CD4-positive, alpha-beta T cell treated with Interleukin-21 for 1 hour (primary cell): ENCODE measurements at regions not wholly inside any gene's neighbourhood (a gene's known extent, or its start where the extent isn't known, plus 50 kb on each side); places are given as distances from the start of the nearest gene placed in this dataset.
"Not testable (repeated sequence)": the region's sequence is repeated elsewhere in the genome, so short reads cannot be mapped to it uniquely, and the experiment has no call there.

Experiments
- DNase-seq: peaks from one replicate; pipeline ENCODE4 v3.0.0-alpha.2; 2020

DNA sequence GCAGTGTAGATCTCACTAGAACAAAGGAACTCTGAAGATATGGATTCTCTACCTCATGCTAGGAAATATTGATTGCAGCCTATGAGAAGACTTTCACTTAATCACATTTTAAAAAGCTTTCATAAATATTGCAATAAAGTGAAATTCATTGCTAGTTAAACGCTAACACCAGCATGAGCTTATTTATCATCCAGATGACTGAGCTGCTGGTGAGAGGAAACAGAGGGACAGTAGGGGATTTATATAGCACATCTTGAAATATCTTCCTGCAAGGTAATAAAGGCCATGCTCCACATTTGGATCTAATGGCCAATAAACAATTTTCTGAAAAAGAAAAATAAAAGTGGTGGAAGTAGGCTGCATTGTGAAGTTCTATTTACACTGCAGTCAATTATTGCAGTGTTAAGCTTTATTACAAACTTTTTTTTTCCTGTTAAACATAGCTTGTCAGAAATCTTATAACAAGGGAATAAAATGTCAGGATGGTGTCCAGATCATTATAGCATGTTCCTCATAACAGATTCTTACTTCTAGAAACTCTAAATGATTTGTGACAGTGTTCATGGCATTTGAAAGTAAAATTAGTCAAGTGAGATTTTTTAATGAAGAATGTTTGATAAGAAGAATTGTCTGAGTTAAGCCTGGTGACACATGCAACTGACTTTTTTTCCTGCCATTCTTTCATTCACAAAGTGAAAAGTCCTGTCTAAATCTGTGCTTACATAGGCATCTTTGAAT is 342.6 kb downstream of the DMAC1 start:
- DNase-seq: no peak

DNA sequence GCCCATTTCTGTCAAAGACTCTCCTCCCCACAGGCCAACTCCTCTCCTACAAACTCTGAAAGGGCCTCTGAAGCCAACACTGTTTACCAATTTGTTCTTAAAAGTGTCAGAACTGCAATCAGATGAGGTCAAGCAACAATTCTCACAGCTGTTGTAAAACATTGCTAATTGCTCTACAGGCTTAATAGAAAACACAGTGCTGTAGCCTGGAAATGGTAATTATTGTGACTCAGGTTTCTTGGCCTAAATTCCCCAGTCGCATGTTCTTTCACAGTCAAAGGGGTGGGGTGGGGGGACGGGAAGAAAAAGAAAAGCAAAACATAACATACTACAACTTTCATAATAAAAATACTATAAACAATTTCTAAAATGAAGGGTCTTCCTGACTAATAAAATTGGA is 343.2 kb downstream of the DMAC1 start:
- no peak for DNase-seq

DNA sequence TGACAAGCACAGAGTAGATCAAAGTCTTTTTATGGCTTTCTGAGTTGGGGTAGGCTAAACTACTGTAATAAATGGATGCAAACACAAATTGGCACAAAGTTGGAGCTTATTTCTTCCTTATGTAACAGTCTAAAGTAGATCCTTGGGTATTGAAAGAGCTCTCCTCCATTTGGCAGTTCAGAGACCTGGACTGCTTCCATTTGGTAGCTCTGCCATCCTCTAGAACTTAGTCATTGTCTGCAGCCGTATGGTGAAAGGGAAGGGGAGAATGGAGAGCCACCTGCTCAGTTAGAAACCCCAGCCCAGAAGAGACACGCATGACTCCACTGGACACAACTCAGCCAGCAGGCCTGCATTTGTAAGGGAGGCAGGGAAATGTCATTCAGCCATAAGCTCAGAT is 345.0 kb downstream of the DMAC1 start:
- no peak for DNase-seq

DNA sequence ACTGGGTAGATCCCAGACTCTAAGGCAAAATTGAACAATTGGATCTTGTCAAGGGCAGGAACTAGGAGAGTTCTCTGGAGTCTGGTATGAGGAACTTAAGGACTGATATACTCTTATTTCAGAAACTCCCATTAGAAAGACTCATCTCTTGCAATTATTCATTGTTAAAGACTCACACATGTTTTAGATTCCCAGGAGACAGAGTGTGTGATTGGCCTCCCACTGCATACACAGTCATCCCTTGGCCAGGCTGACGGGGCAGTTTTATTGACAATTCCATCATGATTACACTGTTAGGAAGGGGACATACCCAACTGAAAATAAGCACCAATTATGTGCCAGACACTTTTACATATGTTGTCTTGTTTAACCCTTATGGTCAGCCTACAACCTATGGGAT is 347.2 kb downstream of the DMAC1 start:
- DNase-seq: no peak

DNA sequence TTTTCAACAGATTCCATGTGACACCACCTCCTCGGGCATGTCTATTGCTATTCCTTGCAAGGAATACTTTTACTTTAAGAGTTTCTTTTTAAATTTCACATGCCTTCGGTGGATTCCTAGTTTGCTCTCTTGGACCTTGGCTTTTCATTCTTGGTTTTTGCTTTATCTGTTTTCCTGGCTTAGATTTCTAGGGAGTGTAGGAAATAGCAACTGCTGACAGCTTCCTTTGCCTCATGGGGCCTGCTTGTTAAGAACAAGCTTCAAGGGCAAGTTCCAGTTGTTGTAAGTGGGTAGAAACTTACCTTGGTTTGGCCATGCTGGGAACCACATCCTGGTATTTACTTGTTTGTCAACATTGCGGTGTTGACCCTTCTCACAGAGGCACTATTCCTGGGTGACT is 348.5 kb downstream of the DMAC1 start:
- no peak for DNase-seq

DNA sequence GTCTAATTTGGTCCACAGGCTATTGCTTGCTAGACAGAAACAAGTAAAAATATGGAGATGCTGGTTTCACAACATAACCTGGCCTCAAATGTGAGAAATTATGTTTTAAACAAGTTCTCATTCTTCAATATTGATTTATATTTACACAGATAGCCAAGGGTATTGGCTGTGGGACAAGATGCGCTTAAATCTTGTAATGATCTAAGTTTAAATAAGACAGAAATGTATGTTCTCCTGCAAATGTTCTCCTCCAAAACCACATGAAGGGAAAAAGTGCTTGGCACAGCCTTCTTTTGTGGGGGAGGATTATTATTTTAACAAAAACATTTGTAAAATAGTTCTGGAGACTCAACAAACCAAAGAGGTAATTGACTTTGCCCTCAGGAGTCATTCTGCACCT is 356.0 kb downstream of the DMAC1 start:
- no peak for DNase-seq

DNA sequence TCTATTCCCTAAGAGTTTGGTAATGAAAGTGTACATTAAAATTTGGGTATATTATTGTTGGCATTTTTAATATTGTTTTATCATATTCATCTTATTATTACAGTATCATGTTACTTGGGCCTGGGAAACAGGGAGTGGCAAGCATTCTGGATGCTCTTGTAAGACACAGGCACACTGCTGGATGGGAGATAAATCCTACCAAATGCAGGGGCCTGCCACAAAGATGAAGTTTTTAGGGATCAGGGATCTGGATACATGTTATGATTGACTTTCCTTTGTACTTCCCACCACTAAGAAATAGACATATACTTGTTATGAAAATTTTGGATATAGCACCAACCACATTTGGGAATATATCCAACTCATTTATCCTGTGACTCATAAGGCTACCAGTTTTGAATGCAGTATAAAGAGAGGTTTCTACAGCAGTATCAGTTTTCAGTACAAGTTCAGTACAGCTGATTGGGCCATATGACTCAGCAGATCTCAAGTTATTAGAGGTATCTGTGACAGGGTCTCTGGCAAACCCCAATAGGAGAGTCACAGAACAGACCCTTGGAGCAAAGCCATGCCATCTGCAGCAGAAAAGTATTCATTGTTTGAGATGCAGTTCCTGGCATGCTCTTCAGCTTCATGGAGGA is 360.1 kb downstream of the DMAC1 start:
- no peak for DNase-seq

DNA sequence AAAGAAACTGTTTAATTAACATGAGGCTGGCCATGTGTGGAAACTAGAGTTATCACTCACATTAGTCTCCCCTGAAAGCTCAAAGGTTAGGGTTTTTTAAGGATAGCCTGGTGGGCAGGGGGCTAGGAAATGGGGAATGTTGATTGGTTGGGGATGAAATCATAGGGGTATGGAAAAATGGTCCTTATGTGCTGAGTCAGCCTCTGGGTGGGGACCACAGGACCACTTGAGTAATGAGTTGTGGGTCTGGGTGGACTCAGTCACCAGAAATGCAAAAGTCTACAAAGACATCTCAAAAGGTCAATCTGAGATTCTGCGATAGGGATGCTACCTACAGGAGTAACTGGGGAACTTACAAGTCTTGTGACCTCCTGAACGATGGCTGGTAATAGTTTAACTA is 362.8 kb downstream of the DMAC1 start:
- DNase-seq: no peak

DNA sequence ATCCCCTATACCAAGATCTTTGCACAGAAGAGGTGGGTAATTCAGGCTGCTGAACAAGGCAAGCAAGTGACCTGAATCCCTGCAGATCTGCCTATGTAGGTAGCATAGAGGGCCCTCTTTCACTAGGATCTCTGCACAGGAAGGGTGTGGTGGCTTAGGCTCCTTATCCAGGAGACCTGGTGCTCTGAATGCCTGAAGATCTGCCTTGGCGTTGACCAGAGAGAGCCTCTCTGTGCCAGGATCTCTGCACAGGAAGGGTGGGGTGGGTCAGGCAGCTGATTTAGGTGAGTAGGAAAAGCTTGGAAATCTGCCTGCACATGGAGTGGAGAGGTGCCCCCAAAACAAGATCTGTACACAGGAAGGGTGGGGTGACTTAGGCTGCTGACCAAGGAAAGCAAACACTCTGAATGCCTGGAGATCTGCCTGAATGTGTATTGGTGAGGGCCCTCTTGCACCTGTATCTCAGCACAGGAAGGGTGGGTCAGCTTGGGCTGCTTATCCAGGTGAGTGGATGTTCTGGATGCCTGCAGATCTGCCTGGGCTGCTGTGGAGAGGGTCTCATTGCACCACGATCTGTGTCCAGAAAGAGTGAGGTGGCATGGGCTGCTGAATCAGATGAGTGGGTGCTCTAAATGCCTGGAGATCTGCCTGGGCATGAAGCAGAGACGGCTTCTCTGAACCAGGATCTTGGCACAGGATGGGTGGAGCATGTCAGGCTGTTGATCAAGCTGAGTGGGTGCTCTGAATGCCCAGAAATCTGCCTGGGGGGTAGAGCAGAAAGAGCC is 365.9 kb downstream of the DMAC1 start:
- DNase-seq: no peak

DNA sequence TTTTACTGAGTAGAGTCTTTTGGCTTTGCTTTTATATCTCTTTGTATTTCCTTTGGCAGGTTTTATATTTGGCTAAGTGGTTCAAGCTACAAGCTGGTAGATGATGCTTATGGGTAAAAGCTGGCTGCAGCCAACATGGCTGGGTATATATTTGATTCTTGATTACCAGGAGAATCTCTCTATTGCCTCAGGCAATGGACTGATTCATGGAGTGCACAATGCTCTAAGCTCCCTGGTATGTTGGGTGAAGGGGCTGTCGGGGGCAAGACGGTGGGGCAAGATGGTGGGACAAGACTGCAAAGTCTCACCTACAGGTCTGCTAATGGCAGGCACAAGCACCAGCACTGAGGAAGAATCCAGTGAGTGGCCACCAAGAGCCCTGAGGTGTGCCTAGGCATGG is 366.6 kb downstream of the DMAC1 start:
- no peak for DNase-seq

DNA sequence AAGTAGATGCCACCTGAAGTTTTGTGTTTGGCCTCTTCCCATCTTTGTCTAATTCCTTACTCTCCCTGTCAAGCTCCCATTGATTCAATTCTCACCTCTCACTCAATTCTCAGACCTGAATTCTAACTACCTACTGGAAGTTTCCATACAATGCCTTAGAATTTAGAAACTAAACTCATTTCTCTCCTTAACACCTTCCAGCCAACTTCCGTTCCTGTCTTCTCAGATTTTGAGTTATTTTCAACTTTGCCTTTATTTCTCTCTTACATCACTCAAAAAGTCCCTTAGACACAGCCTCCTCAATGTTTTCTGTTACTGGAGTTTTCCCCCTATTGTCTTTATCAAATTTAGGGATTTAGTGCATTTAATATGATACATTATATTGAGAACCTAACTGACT is 382.2 kb downstream of the DMAC1 start:
- DNase-seq: not testable (repeated sequence)

DNA sequence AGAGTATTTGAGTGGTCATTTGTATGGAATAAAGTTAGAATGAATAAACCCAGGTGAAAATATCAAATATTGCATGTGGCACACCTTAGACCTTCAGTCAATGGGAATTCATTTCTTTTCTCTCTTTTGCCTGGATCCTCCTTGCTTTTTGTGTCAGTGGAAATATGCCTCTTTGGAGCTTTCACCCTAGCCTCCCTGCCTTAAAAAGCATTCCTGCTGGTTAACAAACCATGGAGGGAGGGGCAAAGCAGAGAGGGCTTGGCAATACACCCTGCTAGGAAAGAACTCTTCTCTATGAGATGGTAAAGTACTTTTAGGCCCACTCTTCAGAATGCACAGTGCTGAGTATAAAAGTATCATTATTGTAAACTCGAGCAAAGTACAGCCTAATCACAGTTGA is 383.7 kb downstream of the DMAC1 start:
- DNase-seq: no peak

DNA sequence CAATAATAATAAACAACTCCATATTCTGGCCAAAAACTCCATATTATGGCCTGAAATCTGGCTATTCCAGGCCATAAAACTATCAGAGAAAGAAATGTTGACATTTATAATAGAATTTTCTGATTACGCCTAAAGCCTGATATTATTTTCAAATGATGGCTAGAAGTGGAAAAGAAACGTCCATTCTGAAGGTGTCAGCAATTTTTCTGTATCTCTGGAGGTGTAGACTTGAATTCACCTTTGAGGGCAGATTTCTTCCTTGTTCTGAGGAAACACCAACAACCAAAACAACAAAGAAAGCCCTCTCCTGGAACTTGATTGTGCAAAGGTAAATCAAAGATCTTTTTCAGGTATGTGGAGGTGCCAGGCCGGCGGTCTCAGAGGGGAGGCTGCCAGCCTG is 390.7 kb downstream of the DMAC1 start:
- no peak for DNase-seq

DNA sequence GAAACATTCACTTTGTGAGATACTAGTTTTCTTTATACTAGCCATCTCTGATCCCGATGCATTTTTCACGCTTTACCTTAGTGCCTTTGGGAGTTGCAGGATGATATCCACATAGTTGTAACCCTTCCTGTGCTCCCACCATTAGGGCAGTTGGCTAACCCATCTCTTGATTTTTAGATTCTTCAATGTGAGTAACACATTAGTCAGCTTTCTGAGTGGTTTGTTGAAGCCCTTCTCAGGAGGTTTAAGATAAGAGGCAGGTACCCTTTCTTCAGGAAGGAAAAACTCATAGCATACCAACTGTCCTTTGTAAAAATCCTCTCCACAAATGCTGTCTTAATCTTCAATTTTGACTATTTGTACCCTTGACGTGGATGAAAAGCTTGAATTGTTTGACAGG is 392.3 kb downstream of the DMAC1 start:
- no peak for DNase-seq

DNA sequence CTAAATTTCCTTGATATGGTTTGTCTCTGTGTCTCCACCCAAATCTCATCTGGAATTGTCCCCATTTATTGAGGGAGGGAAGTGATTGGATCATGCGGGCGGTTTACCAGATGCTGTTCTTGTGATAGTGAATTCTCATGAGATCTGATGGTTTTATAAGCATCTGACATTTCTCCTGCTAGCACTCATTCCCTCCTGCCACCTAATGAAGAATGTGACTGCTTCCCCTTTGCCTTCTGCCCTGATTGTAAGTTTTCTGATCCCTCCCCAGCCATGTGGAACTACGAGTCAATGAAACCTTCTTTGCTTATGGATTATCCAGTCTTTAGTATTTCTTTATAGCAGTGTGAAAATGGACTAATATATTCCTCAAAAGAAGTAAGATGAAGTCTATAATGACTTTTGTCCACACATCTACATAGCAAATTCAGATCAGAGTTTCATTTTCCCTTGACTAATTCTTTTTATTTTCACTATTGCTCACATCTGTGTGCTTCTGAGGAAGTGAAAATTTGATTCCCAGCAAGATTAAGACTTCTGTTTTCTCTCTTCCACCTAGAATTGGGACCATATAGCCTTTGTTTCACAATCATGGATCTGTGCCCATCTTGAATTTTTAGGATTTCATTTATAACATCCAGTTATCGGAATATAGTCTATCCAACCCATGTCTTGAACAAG is 393.5 kb downstream of the DMAC1 start:
- no peak for DNase-seq

DNA sequence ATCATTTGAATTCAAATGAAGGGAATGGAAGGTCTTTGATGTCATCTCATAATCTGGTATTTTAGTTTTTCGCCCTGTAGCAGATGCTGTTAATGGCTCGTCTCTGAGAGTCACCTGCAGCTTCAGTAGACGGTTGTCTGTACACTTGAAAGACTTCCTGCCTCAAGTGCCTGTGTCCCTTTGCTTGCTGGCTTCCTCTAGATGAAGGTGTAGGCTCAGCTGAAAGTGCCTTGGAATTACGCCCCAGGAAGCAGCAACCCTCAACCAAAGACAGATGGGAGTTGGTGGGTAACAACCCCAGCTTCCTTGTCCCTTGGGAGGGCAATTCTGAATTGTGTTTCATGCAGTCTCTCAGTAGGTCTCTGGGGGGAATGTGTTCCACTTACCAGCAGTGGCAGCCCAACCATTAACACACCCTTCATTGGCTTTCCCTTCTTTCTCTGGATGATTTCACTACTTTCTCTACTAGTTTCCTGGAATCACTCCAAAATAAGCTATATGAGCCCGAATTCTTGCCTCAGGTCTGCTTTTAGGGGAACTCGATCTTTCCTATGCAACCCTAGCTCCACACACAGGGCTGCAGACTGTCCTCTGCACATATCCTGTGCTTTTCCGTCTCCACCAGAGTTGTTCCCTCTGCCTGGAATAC is 395.6 kb downstream of the DMAC1 start:
- DNase-seq: no peak

DNA sequence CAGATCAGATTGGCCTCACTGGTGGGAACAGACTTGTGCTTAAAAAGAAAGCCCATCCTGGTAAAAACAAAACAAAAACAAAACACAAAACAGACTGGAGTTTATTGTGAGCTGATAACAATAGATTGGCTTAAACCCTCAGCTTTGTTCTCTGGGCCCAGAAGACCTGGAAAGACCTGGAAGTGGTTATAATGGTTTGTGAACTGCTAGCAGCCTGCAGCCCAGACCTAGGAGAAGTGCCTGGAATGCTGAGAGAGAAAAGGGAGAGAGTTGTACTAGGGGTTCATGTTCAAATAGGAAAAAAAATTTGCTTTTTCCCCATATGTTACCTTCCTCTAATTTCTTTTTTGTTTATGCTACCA is 396.6 kb downstream of the DMAC1 start:
- DNase-seq: no peak

DNA sequence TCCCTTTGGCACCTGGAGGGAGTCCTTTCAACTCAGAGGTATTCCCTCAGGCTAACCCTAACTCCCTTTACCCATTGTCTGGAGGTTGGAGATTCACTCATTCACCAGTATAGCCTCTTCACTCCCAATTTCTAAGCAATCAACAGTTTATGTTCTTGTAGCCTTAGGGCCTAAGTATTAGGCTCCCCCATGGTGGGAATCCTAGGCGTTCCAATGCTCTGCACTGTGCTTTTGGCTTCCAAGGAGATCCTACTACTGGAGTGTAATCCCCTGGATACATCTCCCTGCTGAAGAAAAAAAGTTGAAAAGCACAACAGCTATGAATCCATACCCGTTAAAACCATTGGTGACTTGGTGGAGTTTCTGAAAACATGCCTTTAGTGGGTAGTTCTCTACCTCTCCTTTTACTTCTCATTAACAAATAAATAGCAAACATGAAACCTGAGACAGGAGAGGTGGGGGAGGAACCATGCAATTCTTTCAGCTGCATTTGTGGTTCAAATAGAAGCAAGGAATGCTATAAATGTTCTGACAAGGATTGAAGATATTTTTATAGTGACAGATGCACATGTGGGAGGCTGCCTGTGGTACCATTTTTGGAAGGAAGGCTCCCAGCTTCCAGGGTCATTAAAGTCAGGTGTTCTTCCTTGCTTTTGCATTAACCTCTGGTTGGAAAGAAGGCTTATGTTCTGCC is 397.1 kb downstream of the DMAC1 start:
- DNase-seq: no peak

DNA sequence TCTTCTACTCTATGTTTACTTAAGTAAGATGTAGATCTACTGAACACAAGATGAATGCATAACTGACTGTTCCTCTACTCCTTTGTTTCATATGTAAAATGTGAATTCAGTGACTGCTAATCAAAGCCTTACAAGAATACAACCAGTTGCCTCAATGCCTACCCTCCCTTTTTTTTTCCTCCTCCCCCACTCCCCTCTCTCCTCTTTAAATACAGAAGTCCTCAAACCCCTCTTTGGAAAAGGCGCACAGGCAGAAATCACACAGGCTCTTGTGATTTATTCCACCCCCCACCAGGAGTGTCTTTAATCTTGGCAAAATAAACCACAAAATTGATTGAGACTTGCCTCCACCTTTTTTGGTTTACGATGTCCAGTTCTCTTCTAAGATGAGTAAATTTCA is 398.5 kb downstream of the DMAC1 start:
- DNase-seq: no peak

DNA sequence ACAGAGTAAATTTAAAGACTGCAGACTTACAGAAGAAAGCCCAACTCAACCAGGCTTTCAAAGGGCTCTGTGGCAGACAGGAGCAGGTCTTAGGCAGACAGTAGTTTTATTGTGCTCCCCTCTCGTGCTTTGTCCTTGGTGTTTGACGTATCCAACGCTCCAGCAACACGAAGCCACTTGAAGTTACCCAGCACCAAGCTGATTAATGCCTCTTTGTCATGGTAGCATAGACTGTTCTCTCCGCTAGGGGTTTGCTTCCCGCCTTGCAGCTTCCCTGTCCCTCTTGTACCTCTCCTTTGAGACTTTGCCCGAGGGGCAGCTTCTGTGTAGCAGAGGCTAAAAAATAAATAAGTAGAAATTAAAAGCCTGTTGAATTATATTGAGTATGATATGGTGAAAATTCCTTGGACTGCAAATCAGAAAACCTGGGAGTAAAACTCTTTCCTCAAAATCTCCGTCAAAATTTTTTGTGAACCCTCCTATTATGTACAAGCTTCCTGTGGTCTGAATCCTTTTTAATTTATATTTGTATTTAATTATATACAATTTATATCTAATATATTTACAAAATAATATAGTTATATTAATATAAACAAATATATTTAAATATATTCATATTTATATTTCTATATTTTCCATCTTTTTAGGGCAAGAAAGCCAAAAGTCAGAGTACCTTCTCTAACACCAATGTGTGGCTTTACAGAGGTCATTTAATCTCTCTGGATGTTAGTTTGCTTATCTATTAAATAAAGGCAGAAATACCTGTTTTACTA is 405.4 kb downstream of the DMAC1 start:
- no peak for DNase-seq

DNA sequence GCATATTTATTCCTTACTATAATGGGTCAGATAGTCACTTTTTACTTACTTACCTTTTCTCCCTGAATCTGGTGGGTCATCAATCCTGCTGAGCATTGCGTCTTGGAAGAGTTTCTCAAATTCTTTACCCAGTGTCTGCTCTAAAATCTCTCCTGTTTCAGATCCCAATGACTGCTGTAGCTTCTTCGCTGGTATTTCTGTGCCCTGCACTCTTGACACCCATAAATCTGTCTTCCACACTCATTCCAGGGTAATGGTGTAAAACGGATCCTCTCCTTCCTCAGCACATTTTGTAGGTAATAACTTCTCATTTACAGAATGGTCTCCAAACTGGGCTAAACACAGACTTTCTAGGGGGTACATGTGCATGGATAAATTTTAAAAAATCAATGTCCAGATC is 407.4 kb downstream of the DMAC1 start:
- no peak for DNase-seq

DNA sequence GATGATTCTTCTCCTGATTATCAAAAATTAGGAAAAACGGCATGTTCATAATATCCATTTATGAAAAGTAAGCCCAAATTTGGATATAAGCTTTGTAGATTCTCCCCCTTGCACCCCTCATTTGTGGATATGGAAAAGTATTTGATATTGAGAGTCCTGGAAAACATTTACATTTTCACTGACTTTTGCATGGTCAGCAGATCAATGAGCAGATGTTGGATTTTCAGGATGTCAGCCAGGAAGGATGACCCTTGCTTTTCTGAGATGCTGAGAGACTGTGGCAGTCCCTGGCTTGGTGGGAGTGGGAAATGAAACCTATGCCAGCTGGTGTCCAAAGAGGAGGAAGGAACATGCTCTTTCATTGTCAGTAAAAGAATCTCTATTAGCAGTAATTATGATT is 410.8 kb downstream of the DMAC1 start:
- DNase-seq: no peak
